Astrocyte of the spinal cord (primary cell): ENCODE measurements at regions not wholly inside any gene's neighbourhood (a gene's known extent, or its start where the extent isn't known, plus 50 kb on each side); places are given as distances from the start of the nearest gene placed in this dataset.

Experiments
- DNase-seq: peaks from one replicate; pipeline ENCODE4 v3.0.0; 2011; ENCODE audit warnings: low read depth, low spot score
- H3K4me3 ChIP-seq: 2 replicates; pipeline ENCODE4 v1.5.1; 2011; ENCODE audit warnings: low read depth, mild to moderate bottlenecking, low read length, moderate library complexity
- in situ Hi-C: cut with HindIII; loops from 2 replicates; pipeline ENCODE4 v1.10.0; 2017; ENCODE audit warnings: low sequenced_read_pairs
- TF ChIP-seq, protein P1 (sequence below): IDR thresholded peaks from 2 replicates; pipeline ENCODE4 v1.5.1; 2012; ENCODE audit warnings: low read depth, mild to moderate bottlenecking, low read length, inconsistent platforms

DNA sequence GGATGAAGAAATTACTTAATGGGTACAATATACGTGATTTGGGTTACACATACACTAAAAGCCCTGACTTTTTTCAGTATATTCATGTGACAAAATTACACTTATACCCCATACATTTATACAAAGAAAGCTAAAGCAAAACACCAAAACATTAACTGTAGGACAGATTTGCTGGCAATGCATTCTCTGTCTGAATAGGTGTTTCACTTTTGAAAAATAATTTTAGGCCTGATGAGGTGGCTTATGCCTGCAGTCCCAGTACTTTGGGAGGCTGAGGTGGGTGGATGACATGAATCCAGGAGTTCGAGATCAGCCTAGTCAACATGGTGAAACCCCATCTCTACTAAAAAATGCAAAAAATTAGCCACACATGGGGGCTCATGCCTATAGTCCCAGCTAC is 301.5 kb upstream of the FAM98A start:
- H3K4me3 ChIP-seq, result no peak overlapping the region
- no peak for DNase-seq
- TF ChIP-seq, protein P1, sequence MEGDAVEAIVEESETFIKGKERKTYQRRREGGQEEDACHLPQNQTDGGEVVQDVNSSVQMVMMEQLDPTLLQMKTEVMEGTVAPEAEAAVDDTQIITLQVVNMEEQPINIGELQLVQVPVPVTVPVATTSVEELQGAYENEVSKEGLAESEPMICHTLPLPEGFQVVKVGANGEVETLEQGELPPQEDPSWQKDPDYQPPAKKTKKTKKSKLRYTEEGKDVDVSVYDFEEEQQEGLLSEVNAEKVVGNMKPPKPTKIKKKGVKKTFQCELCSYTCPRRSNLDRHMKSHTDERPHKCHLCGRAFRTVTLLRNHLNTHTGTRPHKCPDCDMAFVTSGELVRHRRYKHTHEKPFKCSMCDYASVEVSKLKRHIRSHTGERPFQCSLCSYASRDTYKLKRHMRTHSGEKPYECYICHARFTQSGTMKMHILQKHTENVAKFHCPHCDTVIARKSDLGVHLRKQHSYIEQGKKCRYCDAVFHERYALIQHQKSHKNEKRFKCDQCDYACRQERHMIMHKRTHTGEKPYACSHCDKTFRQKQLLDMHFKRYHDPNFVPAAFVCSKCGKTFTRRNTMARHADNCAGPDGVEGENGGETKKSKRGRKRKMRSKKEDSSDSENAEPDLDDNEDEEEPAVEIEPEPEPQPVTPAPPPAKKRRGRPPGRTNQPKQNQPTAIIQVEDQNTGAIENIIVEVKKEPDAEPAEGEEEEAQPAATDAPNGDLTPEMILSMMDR, result no peak
- in situ Hi-C loops, result no loop called here

DNA sequence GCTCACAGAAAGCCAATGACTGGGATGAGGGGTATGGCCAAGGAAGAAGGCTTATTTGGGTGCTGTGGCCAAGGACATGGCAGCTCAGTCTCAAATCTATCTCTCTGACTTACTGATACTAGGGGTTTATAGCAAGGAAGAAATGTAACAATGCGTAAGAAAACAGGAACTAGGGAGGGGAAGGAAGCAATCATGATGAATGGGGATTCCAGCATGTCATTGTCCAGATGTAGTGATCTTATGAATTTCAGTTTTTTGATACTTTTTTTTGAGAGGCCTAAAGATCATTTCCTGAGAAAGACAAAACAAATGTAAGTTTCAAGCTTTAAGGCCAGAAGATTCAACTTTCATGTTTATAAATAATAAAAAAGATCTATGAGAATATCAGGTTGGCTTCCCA is 298.6 kb upstream of the FAM98A start:
- no peak for DNase-seq
- in situ Hi-C loops, result no loop called here
- TF ChIP-seq, protein P1, result no peak
- no peak overlapping the region for H3K4me3 ChIP-seq

DNA sequence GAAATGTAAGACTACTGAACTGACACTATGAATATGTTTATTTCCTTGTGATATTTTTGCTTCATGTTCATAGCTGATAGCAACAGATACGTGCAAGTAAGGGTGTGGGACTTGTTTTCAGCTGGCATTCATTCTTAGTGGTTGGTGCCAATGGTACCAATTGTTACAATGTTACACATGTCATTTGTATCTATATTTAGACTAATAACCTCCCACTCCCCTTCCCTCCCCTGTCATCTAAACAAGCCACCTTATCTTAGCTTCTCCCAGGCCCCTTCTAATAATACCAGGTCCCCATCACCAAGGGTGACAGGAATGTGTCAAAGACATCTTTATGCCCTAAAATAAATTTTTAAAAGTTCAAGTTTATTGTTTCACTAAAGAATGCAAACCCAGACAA is 294.7 kb upstream of the FAM98A start:
- in situ Hi-C loops, result no loop called here
- no peak for DNase-seq
- no peak overlapping the region for H3K4me3 ChIP-seq
- TF ChIP-seq, protein P1, result no peak

DNA sequence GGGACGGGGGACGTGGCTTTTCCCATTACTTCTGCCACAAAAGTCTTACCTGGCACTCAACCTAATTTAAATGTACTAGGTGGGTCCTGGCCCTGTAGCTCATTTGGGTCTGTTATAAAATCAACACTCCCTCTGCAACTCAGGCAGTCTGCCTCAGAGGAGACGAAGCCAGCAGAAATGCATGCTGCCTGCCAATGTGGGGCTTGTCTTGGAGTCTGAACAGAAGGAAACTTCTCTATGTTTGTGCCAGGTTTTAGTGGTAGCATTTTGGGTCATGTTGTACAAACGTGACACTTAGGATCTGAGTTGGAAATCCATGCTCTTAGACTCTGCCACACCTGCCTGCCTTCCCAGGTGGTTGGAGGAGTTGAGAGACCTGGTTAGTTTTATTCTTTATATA is 292.5 kb upstream of the FAM98A start:
- TF ChIP-seq, protein P1, result no peak
- DNase-seq, result no peak
- in situ Hi-C loops, result no loop called here
- no peak overlapping the region for H3K4me3 ChIP-seq

DNA sequence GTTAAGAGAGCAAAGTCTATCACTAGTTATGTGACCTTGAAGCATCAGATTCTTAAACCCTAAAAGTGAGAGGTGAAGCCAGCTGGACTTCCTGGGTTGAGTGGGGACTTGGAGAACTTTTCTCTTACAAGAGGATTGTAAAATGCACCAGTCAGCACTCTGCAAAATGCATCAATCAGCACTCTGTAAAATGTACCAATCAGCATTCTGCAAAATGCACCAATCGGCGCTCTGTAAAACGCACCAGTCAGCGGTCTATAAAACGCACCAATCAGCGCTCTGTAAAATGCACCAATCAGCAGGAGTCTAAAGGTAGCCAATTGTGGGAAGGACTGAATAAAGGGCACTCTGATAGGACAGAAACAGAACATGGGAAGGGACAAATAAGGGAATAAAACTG is 291.6 kb upstream of the FAM98A start:
- in situ Hi-C loops, result no loop called here
- TF ChIP-seq, protein P1, result no peak
- DNase-seq, result no peak
- no peak overlapping the region for H3K4me3 ChIP-seq

DNA sequence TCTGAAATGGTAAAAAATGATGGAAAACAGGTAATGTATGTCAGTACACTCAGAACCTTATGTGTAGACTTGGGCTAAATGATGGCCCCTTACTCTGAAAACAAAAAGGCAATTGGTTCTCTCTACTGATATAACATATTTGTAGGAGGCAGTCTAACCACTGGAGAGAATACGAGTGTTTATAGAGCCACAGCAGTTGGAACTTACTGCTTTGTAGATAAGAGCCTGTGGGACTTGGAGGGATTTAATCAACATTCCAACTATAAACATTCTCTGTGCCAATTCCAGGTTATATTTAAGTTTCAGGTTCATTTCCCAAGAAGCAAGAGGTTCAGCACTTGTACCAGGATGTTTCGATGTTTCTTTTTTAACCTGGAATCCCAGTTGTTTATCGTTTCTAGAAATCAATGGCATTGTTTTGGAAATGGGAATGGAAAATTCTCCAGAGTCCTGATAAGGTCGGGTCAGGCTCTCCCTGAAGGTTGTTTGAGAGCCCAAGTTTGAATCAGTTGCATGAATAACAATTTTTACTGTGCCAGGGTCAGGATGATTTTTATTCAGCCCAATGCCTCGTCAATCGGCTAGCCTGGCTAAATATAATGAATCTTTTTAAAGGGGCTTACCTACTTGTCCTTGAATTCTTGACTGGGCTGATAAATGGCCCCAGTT is 278.4 kb upstream of the FAM98A start:
- H3K4me3 ChIP-seq, result no peak overlapping the region
- TF ChIP-seq, protein P1, result no peak
- in situ Hi-C loops, result no loop called here
- no peak for DNase-seq
